Kasumi-1 (cell line): ENCODE measurements at regions not wholly inside any gene's neighbourhood (a gene's known extent, or its start where the extent isn't known, plus 50 kb on each side); places are given as distances from the start of the nearest gene placed in this dataset.
A peak's percentile ranks its signal among the peaks of the same experiment; 100 is the strongest.
"Not testable (repeated sequence)": the region's sequence is repeated elsewhere in the genome, so short reads cannot be mapped to it uniquely, and the experiment has no call there.

Source experiments
- DNase-seq, 2 experiments: peaks; one replicate each; lab custom pipeline; 2025; lab: John Stamatoyannopoulos, UW

- no peak for DNase-seq
Measured at GRCh38 chr11:29627541-29627940, 389.3 kb downstream of the KCNA4 start.

GRCh38 chr11:29623144-29623722 lies 393.6 kb downstream of the KCNA4 start:
- DNase-seq: no peak

GRCh38 chr11:29616611-29617010 lies 400.2 kb downstream of the KCNA4 start:
- peak; percentile 41 to 50 for DNase-seq

GRCh38 chr11:29612423-29612822 lies 404.4 kb downstream of the KCNA4 start:
- DNase-seq: no peak

GRCh38 chr11:29606330-29607031 lies 410.3 kb downstream of the KCNA4 start:
- no peak for DNase-seq

- not testable (repeated sequence) for DNase-seq
Measured at GRCh38 chr11:29600151-29600575, 416.7 kb downstream of the KCNA4 start.

- no peak for DNase-seq
Measured at GRCh38 chr11:29584342-29584741, 432.5 kb downstream of the KCNA4 start.

GRCh38 chr11:29578806-29579205 lies 438.0 kb downstream of the KCNA4 start:
- no peak for DNase-seq

GRCh38 chr11:29564486-29564885 lies 452.3 kb downstream of the KCNA4 start:
- DNase-seq: no peak

- no peak for DNase-seq
Measured at GRCh38 chr11:29562183-29562582, 454.6 kb downstream of the KCNA4 start.

GRCh38 chr11:29553990-29554389 lies 462.8 kb downstream of the KCNA4 start:
- DNase-seq: no peak

GRCh38 chr11:29538339-29539036 lies 478.3 kb downstream of the KCNA4 start:
- no peak for DNase-seq

GRCh38 chr11:29534836-29535235 lies 482.0 kb downstream of the KCNA4 start:
- DNase-seq: no peak

GRCh38 chr11:29530961-29531360 lies 485.9 kb downstream of the KCNA4 start:
- no peak for DNase-seq

- peak; percentile 97 for DNase-seq
Measured at GRCh38 chr11:29527391-29527936, 489.4 kb downstream of the KCNA4 start.

- DNase-seq: peak; percentile 89 to 92
Measured at GRCh38 chr11:29518389-29519174, 498.2 kb downstream of the KCNA4 start.

GRCh38 chr11:29511394-29511793 lies 505.4 kb downstream of the KCNA4 start:
- no peak for DNase-seq

GRCh38 chr11:29507376-29507775 lies 509.5 kb downstream of the KCNA4 start:
- DNase-seq: no peak

- no peak for DNase-seq
Measured at GRCh38 chr11:29495676-29496075, 521.2 kb downstream of the KCNA4 start.

- DNase-seq: no peak
Measured at GRCh38 chr11:29490938-29491337, 525.9 kb downstream of the KCNA4 start.

- DNase-seq: no peak
Measured at GRCh38 chr11:29486301-29486700, 530.5 kb downstream of the KCNA4 start.

- no peak for DNase-seq
Measured at GRCh38 chr11:29485641-29486040, 531.2 kb downstream of the KCNA4 start.
